Tibial artery (tissue), 4 donors: ENCODE measurements at regions not wholly inside any gene's neighbourhood (a gene's known extent, or its start where the extent isn't known, plus 50 kb on each side); places are given as distances from the start of the nearest gene placed in this dataset.

Source experiments
- DNase-seq, 2 donors: peaks; one replicate each; pipeline ENCODE4 v3.0.0-alpha.2; 2019
- H3K27ac ChIP-seq, 2 donors: fragments of 200-600 bp; sonication (generic) in 1 of 2; 1 replicate in 1 of 2; 2 replicates in 1 of 2; pipeline ENCODE4 v1.5.1; 2018 to 2019; ENCODE audit warnings: mild to moderate bottlenecking in 1 of 2
- H3K27me3 ChIP-seq, 2 donors: fragments of 200-600 bp; sonication (generic) in 1 of 2; one replicate each; pipeline versions ENCODE4 v1.5.1 to v1.6.0; 2016 to 2019
- H3K36me3 ChIP-seq, 3 donors: fragments of 200-600 bp; sonication (generic) in 2 of 3; one replicate each; pipeline ENCODE4 v1.5.1; 2016 to 2019; ENCODE audit warnings: mild to moderate bottlenecking in 2 of 3
- H3K4me1 ChIP-seq, 4 donors: fragments of 200-600 bp; sonication (generic) in 2 of 4; 1 replicate in 3 of 4; 2 replicates in 1 of 4; pipeline ENCODE4 v1.5.1; 2016 to 2019
- H3K4me3 ChIP-seq, 2 donors: fragments of 200-600 bp; sonication (generic) in 1 of 2; 1 replicate in 1 of 2; 2 replicates in 1 of 2; pipeline ENCODE4 v1.5.1; 2018 to 2019; ENCODE audit warnings: mild to moderate bottlenecking in 2 of 2
- H3K9me3 ChIP-seq, 3 donors: fragments of 200-600 bp; sonication (generic) in 1 of 3; one replicate each; pipeline ENCODE4 v1.5.1; 2016 to 2019
- intact Hi-C: fragments of 100-400 bp; cut with DNase I; formaldehyde crosslinking; loops from one replicate; pipeline ENCODE4 v1.15.0; 2023; ENCODE audit warnings: low total_unique reads
- TF ChIP-seq, protein P1 (sequence below), 2 experiments: fragments of 200-600 bp in 1 of 2; fragments of 450-650 bp in 1 of 2; IDR thresholded peaks; one replicate each; pipeline ENCODE4 v1.5.1; 2017 to 2019; ENCODE audit warnings: antibody characterized with exemption in 2 of 2, mild to moderate bottlenecking in 1 of 2, moderate library complexity in 1 of 2

DNA sequence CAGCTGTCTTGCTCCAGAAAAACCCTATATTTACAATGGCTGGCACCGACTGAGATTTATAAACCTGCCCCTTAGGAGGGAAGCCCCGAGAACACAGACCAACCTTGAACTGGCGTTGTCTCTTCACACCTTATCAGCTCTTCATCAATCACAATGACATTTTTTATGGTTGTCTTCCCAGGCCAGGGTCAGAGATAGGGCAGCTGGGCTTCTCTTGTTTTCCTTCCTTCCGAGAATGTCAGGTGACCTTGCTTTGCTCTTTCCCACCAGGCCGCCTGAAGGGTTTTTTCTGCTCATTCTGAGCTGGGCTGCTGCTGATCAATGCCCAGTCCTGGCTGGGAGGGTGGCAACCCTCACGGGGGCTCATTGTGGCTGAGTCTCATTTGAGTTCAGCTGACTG, 619.1 kb downstream of the CCDC171 start:
- no peaks in the 10 kb centered on the region for H3K36me3 ChIP-seq
- TF ChIP-seq, protein P1, sequence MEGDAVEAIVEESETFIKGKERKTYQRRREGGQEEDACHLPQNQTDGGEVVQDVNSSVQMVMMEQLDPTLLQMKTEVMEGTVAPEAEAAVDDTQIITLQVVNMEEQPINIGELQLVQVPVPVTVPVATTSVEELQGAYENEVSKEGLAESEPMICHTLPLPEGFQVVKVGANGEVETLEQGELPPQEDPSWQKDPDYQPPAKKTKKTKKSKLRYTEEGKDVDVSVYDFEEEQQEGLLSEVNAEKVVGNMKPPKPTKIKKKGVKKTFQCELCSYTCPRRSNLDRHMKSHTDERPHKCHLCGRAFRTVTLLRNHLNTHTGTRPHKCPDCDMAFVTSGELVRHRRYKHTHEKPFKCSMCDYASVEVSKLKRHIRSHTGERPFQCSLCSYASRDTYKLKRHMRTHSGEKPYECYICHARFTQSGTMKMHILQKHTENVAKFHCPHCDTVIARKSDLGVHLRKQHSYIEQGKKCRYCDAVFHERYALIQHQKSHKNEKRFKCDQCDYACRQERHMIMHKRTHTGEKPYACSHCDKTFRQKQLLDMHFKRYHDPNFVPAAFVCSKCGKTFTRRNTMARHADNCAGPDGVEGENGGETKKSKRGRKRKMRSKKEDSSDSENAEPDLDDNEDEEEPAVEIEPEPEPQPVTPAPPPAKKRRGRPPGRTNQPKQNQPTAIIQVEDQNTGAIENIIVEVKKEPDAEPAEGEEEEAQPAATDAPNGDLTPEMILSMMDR (IDR thresholded peaks at IDR 0.05), result no peak
- intact Hi-C loops, result no loop called here
- no peak overlapping the region for H3K4me3 ChIP-seq
- H3K27me3 ChIP-seq, result no peaks in the 10 kb centered on the region
- no peaks in the 10 kb centered on the region for H3K4me1 ChIP-seq
- no peaks in the 10 kb centered on the region for H3K9me3 ChIP-seq
- H3K27ac ChIP-seq, result no peak overlapping the region
- no peak for DNase-seq

DNA sequence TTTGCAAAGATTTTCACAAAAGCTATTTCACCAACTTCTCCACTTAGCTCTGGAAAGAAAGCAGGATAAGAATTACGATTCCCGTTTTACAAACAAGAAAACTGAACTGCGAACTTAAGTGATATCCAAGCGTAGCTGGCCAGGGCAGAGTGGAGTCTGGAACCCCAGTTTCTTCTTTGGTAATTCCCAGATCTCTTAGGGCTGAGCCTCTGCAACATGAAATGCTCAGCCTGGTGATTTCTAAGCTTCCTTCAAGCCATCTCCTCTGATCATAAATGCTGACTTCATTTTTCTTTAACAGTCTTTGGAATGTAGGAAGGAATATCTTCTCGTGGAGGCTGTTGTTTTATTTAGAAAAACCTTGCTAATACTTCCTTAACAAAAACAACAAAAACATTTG, 620.0 kb downstream of the CCDC171 start:
- H3K27ac ChIP-seq, result no peak overlapping the region
- DNase-seq, result no peak
- intact Hi-C loops, result no loop called here
- no peaks in the 10 kb centered on the region for H3K36me3 ChIP-seq
- H3K27me3 ChIP-seq, result no peaks in the 10 kb centered on the region
- H3K4me3 ChIP-seq, result no peak overlapping the region
- no peaks in the 10 kb centered on the region for H3K9me3 ChIP-seq
- TF ChIP-seq, protein P1 (IDR thresholded peaks at IDR 0.05), result no peak
- no peaks in the 10 kb centered on the region for H3K4me1 ChIP-seq

DNA sequence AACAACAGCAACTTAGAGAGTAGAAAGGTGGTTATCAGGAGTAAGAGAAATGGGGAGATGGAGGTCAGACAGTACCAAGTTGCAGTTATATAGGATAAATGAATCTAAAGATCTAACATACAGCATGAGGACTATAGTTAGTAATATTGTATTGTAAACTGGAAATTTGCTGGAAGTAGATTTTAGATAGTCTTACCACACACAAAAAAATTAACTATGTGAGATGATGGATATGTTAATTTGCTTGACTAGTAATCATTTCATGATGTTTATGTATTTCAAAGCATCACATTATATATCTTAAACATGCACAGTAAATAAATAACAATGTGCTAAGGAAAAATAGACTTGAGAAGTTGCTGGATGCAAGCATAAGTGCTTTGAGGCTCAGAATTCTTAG, 622.1 kb downstream of the CCDC171 start:
- intact Hi-C loops, result no loop called here
- H3K27ac ChIP-seq, result no peak overlapping the region
- no peak overlapping the region for H3K4me3 ChIP-seq
- TF ChIP-seq, protein P1 (IDR thresholded peaks at IDR 0.05), result no peak
- H3K27me3 ChIP-seq, result no peaks in the 10 kb centered on the region
- H3K36me3 ChIP-seq, result no peaks in the 10 kb centered on the region
- peaks cover 0 to 5% (median 0%) of the 10 kb centered on the region in 4 donors for H3K4me1 ChIP-seq
- no peaks in the 10 kb centered on the region for H3K9me3 ChIP-seq
- DNase-seq, result no peak

DNA sequence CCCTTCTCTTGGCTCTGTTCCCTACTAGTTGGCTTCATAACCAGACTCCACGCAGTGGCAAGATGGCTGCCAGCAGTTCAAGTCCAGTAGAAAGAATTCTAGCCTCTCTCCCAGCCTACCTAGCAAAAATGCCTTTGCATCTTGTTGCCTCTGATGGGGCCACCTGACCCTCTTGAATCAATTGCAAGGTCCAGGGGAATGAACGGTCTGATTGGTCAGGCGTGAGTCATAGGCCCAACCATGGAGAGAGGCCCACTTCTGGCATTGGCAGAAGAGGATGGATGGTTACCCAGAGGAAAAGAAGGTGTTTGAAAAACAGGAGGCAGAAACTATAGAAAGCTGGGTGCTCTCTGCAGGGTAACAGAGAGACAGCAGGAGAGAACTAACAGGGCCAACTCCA, 622.6 kb downstream of the CCDC171 start:
- TF ChIP-seq, protein P1 (IDR thresholded peaks at IDR 0.05), result no peak
- Histone ChIP-seq H3K27ac (no peak overlapping the region), H3K9me3 (no peaks in the 10 kb centered on the region), H3K36me3 (no peaks in the 10 kb centered on the region), H3K27me3 (no peaks in the 10 kb centered on the region), H3K4me1 (peaks cover 0 to 11% (median 0%) of the 10 kb centered on the region in 4 donors), H3K4me3 (no peak overlapping the region)
- intact Hi-C loops, result no loop called here
- no peak for DNase-seq

DNA sequence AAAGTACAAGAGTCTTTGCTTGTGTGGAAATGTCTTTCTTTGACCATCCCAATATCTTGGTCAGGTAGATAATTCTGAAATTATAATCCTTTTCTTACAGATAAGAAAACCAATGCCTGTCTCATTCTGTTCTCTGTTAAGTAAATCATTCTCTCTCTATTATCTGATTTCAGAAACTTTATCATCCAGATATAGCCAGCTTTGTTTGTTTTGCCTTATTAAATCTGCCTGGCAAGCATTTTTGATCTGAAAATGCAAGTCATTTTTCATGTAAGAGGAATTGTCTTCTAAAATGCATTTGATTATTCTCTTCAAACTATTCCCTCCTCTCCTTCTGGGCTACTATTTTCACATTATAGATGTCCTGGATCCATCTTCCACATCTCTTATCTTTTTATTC, 625.5 kb downstream of the CCDC171 start:
- peaks cover 0 to 18% (median 0%) of the 10 kb centered on the region in 4 donors for H3K4me1 ChIP-seq
- intact Hi-C loops, result no loop called here
- no peaks in the 10 kb centered on the region for H3K9me3 ChIP-seq
- H3K36me3 ChIP-seq, result no peaks in the 10 kb centered on the region
- no peak overlapping the region for H3K27ac ChIP-seq
- H3K4me3 ChIP-seq, result no peak overlapping the region
- TF ChIP-seq, protein P1 (IDR thresholded peaks at IDR 0.05), result no peak
- H3K27me3 ChIP-seq, result no peaks in the 10 kb centered on the region
- no peak for DNase-seq

DNA sequence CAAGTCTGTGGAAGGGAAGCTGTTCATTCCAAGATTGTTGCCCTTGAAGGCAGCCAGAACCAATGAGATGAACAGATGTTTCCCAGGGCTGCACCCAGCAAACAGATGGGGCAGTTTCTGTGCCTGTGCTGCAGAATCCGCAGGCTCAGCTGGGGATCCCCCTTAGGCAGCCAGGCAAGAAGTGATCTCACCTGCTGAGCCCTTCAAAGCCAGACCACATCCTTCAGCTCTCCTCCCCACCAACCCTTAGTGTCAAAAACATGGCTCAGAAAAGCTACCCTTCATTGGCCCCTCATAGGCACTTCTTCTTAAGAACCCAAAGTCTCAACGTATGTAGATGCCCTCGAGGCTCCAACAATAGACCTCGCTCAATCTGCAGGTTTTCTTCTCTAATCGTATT, 626.7 kb downstream of the CCDC171 start:
- DNase-seq, result no peak
- Histone ChIP-seq H3K4me3 (no peak overlapping the region), H3K27me3 (no peaks in the 10 kb centered on the region), H3K9me3 (no peaks in the 10 kb centered on the region), H3K27ac (no peak overlapping the region), H3K4me1 (peaks cover 0 to 18% (median 0%) of the 10 kb centered on the region in 4 donors), H3K36me3 (no peaks in the 10 kb centered on the region)
- intact Hi-C loops, result no loop called here
- TF ChIP-seq, protein P1 (IDR thresholded peaks at IDR 0.05), result no peak
